Kidney epithelial cell (primary cell): ENCODE measurements at regions not wholly inside any gene's neighbourhood (a gene's known extent, or its start where the extent isn't known, plus 50 kb on each side); places are given as distances from the start of the nearest gene placed in this dataset.

Experiments used
- DNase-seq: peaks from one replicate; pipeline ENCODE4 v3.0.0-alpha.2; 2010; ENCODE audit warnings: low read depth
- H3K27me3 ChIP-seq: 2 replicates; pipeline ENCODE4 v1.6.0; 2011; ENCODE audit warnings: low read length; ENCODE audit not compliant: control insufficient read depth, insufficient read depth
- H3K36me3 ChIP-seq: 2 replicates; pipeline ENCODE4 v1.5.1; 2011; ENCODE audit warnings: low read length; ENCODE audit not compliant: control insufficient read depth, insufficient read depth
- H3K4me3 ChIP-seq: 2 replicates; pipeline ENCODE4 v1.5.1; 2011; ENCODE audit warnings: low read depth, mild to moderate bottlenecking, control low read depth, low read length
- TF ChIP-seq, protein P1 (sequence below): IDR thresholded peaks from 2 replicates; pipeline ENCODE4 v1.5.1; 2011; ENCODE audit warnings: mild to moderate bottlenecking, moderate library complexity, low read length, control low read depth, inconsistent platforms; ENCODE audit not compliant: insufficient read depth, poor library complexity, severe bottlenecking

DNA sequence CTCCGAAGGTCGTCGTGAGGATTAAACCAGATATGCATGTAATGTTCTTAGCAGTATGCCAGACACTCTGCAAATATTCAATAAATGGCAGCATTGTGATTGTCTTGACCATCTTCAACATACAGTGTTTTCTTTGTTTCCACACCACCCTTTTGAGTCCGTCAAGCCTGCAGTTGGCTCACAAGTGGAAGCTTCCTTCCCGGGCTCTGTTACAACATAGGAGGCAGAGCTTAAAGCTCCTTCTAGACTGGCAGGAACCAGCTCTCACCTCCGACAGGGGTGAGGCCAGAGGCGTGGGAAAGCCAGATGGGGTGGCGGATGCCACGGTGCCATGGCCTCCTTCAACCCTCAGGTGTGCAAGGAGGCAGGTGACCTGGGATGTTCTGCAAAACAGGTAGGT is 138.3 kb downstream of the FOXL1 start:
- H3K4me3 ChIP-seq, result no peak overlapping the region
- H3K27me3 ChIP-seq, result no peaks in the 10 kb centered on the region
- DNase-seq, result no peak
- TF ChIP-seq, protein P1, sequence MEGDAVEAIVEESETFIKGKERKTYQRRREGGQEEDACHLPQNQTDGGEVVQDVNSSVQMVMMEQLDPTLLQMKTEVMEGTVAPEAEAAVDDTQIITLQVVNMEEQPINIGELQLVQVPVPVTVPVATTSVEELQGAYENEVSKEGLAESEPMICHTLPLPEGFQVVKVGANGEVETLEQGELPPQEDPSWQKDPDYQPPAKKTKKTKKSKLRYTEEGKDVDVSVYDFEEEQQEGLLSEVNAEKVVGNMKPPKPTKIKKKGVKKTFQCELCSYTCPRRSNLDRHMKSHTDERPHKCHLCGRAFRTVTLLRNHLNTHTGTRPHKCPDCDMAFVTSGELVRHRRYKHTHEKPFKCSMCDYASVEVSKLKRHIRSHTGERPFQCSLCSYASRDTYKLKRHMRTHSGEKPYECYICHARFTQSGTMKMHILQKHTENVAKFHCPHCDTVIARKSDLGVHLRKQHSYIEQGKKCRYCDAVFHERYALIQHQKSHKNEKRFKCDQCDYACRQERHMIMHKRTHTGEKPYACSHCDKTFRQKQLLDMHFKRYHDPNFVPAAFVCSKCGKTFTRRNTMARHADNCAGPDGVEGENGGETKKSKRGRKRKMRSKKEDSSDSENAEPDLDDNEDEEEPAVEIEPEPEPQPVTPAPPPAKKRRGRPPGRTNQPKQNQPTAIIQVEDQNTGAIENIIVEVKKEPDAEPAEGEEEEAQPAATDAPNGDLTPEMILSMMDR, result no peak
- H3K36me3 ChIP-seq, result no peaks in the 10 kb centered on the region

DNA sequence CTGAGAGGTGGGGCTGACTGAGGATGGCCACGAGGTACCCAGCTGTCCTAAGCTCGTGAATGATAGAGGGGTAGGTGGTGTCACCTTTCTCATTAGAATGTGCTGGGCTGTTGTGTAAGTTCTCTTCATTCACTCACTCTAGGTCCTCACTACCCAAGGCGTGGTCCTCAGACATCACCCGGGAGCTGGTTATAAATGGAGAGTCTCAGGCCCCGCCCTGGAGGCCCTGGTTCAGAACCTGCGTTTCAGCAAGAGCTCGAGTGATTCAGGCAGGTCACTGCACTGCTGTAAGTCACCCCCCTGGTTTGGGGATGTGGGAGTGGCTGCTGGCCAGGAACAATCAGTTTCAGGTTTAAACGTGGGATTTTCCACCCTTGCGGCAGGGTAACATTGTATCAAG is 139.8 kb downstream of the FOXL1 start:
- no peaks in the 10 kb centered on the region for H3K36me3 ChIP-seq
- TF ChIP-seq, protein P1, result no peak
- no peak for DNase-seq

DNA sequence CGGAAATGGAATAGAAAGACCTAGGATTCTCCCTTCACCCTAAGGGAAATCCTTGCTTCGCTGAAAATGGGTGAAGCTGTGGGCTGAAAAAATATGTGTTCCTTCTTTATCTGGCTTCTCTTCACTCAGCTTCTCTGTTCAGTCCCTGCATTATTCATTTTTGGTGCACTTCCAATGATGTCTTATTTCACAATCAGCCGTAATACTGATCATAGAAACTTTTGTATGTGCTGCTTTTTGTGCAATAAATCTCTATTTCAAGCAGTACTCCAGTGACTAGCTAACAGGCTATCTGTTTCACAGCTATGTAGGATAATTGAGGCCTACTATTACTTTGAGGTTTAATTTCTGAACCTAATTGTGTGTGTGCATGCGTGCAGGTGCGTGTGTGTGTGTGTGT is 144.6 kb downstream of the FOXL1 start:
- Histone ChIP-seq H3K36me3 (no peaks in the 10 kb centered on the region), H3K4me3 (no peak overlapping the region), H3K27me3 (no peaks in the 10 kb centered on the region)
- TF ChIP-seq, protein P1, result no peak
- DNase-seq, result no peak

More for the DNA sequence above, 139.8 kb downstream of the FOXL1 start:
- H3K4me3 ChIP-seq, result no peak overlapping the region
- H3K27me3 ChIP-seq, result no peaks in the 10 kb centered on the region

DNA sequence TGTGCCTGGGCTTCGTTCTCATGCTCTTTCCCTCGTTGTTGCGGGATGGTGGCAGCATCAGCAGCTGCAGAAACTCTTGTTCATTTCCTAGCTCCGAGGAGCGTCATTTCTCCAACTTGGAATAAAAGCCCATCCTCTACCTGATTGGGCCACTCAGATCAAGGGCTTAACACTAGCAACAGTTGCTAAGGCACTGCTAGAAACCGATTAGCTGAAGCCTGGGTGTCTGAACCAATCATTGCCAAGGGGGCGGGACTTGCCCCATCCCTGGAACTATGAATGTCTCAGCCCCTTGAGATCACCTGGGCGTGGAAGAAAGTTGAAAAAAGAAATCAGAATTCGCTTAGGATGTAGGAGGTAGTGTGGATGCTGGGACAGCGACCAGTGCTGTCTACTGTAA is 145.3 kb downstream of the FOXL1 start:
- DNase-seq, result no peak
- TF ChIP-seq, protein P1, result no peak
- H3K4me3 ChIP-seq, result no peak overlapping the region
- H3K36me3 ChIP-seq, result no peaks in the 10 kb centered on the region
- no peaks in the 10 kb centered on the region for H3K27me3 ChIP-seq

DNA sequence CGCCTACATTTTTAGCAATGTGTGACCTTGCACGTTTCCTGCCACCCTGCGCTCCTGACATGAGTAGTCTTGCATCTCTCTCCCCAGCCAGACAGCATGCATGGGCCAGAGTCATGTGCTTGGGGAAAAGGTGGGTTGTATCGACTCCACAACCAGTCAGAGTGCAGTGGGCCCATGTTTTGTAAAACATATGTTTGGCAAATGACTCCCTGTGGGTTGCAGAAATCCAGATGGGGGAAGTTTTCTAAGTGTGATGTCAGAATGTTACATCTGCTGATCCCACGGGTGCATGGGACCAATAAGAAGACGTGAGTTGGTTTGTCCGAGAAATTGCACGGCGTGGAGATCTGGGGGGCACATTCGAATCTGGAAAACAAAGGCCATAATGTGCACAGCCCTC is 147.1 kb downstream of the FOXL1 start:
- H3K27me3 ChIP-seq, result no peaks in the 10 kb centered on the region
- H3K36me3 ChIP-seq, result no peaks in the 10 kb centered on the region
- no peak overlapping the region for H3K4me3 ChIP-seq
- no peak for DNase-seq
- TF ChIP-seq, protein P1, result no peak

DNA sequence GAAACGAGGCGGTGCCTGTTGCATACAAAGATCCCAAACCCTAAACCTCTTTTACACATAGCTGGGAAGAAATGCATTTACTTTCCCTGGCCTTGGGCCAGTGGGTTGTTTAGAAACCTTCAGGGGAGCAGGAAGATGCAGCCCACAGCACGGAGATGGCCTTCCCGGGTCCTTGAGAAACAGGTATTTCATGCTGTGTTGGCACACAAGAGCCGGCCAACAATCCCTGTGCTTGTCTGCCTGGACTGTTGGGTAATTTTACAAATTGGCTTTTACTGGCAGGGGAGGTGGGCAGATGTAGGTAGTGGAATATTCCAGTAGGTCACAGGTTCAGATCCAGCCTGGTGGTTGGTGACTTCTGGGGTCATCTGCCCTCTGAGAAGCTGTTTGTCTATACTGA is 148.0 kb downstream of the FOXL1 start:
- no peaks in the 10 kb centered on the region for H3K27me3 ChIP-seq
- DNase-seq, result no peak
- TF ChIP-seq, protein P1, result no peak
- no peak overlapping the region for H3K4me3 ChIP-seq
- no peaks in the 10 kb centered on the region for H3K36me3 ChIP-seq
